COLO668 (cell line): ENCODE measurements at regions not wholly inside any gene's neighbourhood (a gene's known extent, or its start where the extent isn't known, plus 50 kb on each side); places are given as distances from the start of the nearest gene placed in this dataset.

Source experiments
- DNase-seq: peaks from one replicate; lab custom pipeline; 2025; ENCODE audit not compliant: unreplicated experiment; lab: John Stamatoyannopoulos, UW

DNA sequence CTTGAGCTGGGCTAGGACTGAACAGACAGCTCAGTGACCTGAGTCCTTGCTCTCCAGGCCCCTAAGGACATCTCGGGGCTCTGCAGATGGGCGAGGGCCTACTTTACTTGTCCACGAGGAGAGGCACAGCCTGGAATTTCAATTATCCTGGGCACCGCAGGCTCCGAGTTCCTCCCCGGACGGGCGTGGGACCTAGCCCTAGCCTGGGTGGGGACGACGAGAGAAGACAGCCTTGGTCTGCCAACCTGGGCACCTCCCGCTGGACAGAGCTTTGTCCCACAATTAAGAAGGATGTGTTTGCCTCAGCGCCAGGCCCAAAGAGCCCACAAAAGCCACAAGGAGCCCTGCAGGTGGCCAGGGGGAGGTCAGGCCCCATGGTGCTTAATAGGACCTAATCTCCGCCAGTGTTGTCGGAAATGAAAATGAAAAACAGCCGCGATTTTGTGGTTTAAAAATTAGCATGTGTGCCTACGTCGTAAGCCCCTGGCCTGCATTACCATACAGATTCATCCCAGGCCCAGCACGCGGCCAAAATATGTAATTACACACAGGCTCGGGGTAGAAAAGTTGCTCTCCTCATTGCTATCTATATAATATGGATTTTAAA lies 51.4 kb upstream of the LHX1 start:
- DNase-seq: no peak
